PC-3 (cell line): ENCODE measurements at regions not wholly inside any gene's neighbourhood (a gene's known extent, or its start where the extent isn't known, plus 50 kb on each side); places are given as distances from the start of the nearest gene placed in this dataset.

Source experiments
- EZH2 ChIP-seq: fragments of 300-600 bp; sonication (generic); IDR thresholded peaks from one replicate; pipeline ENCODE4 v1.6.1; 2017; ENCODE audit warnings: antibody characterized with exemption, mild to moderate bottlenecking, low read length; ENCODE audit not compliant: unreplicated experiment
- TF ChIP-seq, protein P1 (sequence below): fragments of 300-600 bp; sonication (generic); conservative IDR thresholded peaks from 2 replicates; pipeline ENCODE4 v1.5.1; 2017; ENCODE audit warnings: antibody characterized with exemption, low read depth, mild to moderate bottlenecking, low read length

DNA sequence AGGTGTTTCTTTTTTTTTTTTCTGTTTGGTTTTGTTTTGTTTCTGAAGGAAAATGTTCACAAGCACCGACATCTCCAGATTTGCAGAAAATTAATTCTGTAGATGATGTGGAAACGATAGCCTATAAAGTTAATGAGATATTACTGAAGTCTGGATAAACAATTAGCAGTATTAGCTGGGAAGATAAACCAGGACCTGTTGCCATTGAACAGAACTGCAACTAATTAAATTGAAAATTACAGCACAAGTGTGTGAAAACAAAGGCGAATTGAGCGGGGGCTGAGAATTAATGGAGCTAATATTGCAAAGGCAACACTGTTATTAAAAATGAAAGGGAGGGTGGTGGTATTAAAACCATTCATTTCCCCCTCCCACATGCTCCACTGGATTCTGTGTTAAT is 107.5 kb upstream of the AJAP1 start:
- TF ChIP-seq, protein P1, sequence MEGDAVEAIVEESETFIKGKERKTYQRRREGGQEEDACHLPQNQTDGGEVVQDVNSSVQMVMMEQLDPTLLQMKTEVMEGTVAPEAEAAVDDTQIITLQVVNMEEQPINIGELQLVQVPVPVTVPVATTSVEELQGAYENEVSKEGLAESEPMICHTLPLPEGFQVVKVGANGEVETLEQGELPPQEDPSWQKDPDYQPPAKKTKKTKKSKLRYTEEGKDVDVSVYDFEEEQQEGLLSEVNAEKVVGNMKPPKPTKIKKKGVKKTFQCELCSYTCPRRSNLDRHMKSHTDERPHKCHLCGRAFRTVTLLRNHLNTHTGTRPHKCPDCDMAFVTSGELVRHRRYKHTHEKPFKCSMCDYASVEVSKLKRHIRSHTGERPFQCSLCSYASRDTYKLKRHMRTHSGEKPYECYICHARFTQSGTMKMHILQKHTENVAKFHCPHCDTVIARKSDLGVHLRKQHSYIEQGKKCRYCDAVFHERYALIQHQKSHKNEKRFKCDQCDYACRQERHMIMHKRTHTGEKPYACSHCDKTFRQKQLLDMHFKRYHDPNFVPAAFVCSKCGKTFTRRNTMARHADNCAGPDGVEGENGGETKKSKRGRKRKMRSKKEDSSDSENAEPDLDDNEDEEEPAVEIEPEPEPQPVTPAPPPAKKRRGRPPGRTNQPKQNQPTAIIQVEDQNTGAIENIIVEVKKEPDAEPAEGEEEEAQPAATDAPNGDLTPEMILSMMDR = no peak
- no peak for TF ChIP-seq EZH2
